ENCODE measurements at regions not wholly inside any gene's neighbourhood (a gene's known extent, or its start where the extent isn't known, plus 50 kb on each side); places are given as distances from the start of the nearest gene placed in this dataset.
"Not testable (repeated sequence)": the region's sequence is repeated elsewhere in the genome, so short reads cannot be mapped to it uniquely, and the experiment has no call there.

DNA sequence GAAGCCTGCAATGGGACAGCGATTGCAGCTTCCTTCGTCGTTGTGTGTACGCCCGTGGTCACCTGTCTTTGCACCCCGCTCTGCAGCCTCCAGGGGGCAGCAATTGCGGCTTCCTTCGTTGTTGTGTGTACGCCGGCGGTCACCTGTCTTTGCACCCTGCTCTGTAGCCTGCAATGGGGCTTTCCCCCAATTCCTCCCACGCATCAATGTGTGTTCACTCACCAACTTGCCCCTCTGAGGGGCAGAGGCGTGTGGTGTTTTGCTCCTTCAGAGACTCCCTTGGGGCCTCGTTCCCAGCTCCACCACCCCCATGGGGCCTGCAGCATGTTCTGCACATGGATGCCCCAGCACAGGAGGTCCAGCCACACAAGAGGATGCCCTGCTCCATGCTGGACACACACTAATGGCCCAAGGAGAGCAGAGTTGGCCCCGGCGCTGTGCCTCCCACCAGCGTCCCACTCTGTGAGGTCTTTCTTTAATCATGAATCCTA lies 197.1 kb downstream of the LAT start:
- DNase-seq: not testable (repeated sequence)

GRCh38 chr16:29181254-29181780 lies 196.5 kb downstream of the LAT start:
- not testable (repeated sequence) for DNase-seq

DNA sequence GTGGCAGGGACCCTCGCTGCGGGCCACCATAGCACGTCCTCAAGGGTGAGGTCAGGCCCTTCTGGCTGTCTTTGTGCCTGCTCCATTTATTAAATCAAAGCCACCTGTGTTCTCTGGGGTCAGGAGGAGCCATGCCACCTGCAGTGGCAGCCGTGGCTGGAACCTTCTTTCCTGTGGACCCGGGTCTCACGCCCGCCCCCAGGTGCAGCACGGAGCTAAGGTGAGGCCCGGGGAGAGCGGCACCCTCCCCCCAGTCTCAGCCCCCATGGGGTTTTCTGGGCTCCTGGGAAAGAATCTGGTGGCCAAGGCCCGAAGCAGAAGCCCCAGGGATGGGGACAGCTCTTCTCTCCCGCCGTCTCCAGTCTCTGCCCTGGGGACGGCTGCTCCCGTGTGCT lies 195.4 kb downstream of the LAT start:
- DNase-seq: not testable (repeated sequence)

DNA sequence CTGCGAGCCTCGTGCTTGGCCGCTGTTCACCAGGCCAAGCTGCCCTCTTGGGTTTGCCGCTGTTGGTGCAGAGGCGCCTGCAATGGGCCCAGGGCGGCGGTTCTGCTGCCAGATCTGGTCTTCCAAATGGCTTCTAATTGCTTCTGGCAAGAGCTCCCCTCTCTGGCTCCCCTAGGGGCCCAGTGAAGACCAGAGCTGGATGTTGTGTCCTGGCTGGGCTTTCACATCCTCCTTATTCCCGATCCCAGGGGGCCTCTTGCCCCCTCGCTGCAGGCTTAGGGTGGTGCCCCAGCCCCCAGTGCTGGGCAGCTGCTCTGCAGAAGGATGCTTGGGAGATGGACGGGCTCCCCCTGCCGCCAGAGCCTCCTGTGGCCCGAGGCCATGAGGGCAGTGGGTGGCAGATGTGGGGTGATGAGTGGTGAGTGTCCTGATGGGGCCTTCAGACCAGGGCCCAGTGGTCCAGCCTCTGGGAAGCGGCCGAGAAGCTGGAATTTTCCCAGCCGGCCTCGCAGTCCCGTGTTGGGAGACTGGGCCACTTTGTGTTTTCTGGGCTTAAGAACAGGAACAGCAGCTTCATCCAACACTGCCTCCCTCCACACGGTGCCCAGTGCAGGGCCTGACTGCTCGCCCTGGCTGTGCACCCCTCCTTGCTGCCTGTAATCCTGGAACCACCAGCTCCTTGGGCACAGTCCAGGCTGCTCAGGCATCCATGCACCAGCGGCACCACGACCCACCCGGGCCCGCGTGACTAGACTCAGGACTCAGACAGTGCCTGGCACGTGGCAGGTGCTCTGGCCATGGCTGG lies 194.8 kb downstream of the LAT start:
- not testable (repeated sequence) for DNase-seq

DNA sequence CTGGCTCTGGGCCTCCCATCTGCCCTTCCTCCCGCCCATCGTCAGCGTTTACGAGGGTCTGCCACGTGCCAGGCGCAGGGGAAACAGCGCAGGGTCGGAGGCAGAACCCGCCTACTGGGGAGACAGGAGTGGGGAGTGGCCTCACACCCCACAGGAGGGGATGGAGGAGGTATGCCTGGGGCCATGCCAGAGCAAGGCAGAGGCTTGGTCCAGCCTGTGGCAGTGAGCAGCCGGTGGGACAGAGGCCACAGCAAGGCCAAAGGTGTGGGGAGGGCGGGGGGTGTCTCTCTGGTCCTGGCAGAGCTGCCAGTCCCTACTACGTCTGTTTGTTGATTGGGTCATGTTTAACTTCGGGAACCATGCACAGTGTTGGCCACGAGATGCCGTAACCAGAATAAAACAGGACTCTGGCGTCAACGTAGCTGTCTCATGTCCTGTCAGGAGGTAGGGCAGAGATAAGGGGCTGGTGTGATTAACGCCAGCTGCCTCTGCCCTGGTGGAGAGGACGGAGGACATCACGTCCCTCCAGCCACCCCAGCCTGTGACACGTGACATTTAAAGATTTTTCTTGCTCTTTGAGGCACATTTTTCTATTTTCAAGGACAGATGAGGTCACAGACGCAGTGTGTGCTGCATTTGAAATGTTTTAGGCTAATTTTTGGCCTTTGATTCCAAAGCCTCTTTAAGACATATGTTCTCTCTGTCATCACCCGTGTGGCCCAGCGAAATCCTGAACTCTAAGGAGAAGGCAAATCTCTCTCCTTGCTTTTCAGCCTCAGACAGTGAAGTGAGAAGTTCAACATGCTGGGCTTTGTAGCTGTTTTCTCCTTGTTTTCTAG lies 193.3 kb downstream of the LAT start:
- DNase-seq: not testable (repeated sequence)

DNA sequence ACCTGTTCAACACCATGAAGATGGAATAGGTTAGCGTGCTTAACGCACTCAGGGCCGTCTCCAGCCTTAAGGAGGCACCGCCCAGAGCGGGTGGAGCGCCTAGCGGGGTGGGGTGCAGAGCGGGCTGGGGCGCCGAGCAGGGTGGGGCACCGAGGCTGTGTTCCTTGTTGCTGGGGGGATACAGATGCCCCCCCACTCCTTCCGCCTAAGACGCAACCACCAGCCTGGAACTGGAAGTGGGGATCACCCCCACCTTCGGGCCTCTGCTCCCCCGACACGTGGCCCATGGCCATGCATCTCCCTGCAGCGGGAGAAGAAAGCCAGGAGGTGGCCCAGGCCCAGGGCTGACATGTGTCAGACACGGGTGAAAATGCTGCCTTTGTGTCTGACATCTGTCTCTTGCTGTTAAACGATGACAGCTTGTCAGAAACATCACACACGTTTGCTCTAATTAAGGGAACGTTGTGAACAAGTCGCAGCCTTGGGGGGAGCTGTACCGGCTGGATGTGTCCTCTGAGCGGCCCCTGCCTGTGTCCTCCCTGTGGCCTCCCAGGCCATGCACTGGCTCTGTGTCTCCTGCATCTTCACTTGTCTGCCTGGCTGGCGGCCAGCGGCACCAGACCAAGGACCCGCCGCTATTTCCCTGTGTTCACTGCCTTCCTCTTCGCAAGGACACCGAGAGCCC lies 192.5 kb downstream of the LAT start:
- not testable (repeated sequence) for DNase-seq

GRCh38 chr16:29176822-29177202 lies 192.0 kb downstream of the LAT start:
- not testable (repeated sequence) for DNase-seq

GRCh38 chr16:29176154-29176470 lies 191.3 kb downstream of the LAT start:
- DNase-seq: not testable (repeated sequence)

DNA sequence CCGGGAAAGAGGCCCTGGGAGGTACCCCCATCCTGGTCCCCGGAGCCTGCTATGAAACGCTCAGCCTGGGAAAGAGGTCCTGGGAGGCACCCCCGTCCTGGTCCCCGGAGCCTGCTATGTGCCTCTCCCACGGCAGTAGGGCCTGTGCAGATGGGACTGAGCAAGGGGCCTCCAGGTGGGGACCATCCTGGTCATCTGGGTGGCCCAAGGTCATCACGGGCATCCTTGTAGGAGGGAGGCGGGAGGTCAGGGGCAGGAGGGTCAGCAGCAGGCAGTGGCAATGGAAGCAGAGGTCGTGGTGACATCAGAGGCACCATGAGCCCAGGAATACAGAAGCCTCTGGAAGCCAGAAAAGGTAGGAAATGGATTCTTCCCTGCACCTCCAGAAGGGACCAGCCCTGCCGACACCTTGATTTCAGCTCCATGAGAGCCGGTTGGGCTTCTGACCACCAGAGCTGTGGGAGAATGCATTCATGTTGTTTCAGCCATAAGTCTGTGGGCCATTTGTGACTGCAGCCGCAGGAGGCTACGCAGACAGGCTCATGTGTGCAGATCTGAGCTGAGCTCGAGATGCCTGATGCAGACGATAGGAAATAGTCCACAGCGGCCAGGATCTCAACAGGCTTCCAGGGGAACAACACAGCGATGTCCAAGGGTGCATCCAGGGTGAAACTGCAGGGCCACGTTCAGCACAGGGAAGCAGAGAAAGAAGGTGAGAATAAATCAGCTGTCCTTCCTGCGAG lies 190.7 kb downstream of the LAT start:
- not testable (repeated sequence) for DNase-seq

GRCh38 chr16:29173371-29174305 lies 188.8 kb downstream of the LAT start:
- DNase-seq: not testable (repeated sequence)

DNA sequence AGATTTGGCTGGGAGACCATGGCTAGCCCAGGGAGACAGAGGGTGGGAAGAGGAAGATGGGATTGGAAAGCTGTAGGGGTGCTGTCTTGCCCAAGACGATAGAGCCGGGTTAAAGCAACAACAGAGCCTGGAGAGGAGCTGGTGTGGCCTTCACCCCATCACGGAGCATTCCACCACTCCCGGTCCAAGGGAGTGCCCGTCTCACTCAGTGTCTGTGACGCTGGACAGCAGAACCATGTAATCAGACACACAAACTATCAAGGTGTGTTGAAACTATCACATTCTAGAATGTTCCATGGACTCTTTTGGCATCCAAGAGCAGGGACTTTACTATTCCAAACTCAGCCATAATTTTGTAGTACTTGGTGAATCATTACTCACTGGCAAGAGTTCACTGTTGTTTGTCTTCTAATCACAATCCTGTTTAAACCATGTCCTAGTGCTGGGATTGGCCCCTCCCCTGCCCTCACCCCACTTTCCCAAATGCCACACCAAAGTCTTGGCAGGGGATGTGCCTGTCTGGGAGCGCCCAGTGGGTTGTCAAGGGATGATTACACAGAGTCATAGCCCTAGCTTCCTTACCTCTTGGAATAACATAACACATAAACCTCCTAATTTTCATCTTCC lies 187.4 kb downstream of the LAT start:
- not testable (repeated sequence) for DNase-seq

- not testable (repeated sequence) for DNase-seq
These were observed 186.4 kb downstream of the LAT start for GRCh38 chr16:29171296-29171695.

GRCh38 chr16:29170393-29171119 lies 185.7 kb downstream of the LAT start:
- DNase-seq: not testable (repeated sequence)

DNA sequence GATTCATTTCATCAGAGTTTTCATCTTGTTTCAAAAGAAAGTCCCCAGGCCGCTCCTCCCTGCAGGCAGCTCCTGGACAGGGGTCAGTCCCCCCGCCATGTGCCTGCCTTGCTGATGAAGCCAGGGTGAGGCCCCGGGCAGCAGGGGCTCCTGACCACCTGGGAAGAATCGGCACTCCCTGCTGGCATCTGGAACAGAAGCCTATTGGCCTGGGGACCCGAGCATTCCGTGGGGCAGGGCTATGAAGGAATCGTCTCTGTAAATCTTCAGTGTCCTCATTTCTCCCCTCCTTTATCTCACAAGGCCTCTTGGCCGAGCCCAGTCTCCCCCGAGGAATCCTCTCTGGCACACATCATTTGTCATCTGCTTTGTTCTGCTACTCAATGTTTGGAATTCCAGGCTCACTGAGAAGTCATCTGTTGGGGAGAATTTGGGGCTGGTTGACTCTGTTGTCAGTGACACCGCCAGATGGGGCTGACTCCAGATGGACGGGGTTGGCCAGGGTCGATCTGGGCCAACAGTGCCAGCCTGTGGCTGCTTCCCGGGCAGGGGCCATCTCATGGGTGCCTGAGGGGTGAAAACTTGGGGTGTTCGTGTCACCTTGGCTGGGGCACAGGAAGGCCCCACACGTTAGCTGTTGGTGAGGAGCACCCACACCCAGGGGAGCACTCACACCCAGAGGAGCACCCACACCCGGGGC lies 184.6 kb downstream of the LAT start:
- DNase-seq: not testable (repeated sequence)

GRCh38 chr16:29168515-29169259 lies 183.8 kb downstream of the LAT start:
- DNase-seq: not testable (repeated sequence)

DNA sequence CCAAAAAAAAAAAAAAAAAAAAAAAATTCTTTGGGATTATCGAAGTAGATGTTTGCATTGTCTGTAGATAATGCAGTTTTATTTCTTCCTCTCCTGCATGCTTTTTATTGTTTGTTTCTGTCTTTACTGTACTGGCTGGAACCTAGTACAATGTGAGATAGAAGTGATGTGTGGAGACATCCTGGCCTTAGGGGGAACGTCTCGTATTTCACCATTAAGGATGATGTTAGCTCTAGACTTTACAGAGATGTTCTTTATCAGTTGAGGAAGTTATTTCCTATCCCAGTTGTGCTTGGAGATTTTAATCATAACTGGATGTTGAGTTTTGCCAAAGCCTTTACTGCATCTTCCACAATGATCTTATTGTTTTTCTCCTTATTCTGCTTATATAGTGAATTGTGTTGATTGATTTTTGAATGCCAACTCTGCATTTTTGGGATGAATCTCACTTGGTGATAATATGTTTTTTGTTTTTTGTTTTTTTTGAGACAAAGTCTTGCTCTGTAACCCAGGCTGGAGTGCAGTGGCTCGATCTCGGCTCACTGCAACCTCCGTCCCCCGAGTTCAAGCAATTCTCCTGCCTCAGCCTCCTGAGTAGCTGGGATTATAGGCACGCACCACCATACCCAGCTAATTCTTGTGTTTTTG lies 179.7 kb downstream of the LAT start:
- not testable (repeated sequence) for DNase-seq

DNA sequence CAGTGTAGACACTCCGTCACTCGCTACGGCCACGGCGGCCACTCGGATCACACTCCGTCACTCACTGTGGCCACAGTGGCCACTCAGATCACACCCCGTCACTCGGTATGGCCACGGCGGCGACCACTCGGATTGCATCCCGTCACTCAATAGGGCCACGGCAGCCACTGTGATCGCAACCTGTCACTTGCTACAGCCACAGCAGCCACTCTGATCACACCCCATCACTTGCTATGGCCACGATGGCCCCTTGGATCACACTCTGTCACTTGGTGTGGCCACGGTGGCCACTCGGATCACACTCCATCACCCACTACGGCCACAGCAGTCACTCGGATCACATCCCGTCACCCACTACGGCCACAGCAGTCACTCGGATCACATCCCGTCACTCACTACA lies 175.3 kb downstream of the LAT start:
- DNase-seq: not testable (repeated sequence)

GRCh38 chr16:29159603-29160002 lies 174.8 kb downstream of the LAT start:
- DNase-seq: not testable (repeated sequence)
